LoVo (cell line): ENCODE measurements at regions not wholly inside any gene's neighbourhood (a gene's known extent, or its start where the extent isn't known, plus 50 kb on each side); places are given as distances from the start of the nearest gene placed in this dataset.

Source experiments
- DNase-seq: peaks from one replicate; pipeline ENCODE4 v3.0.0-alpha.2; 2016; ENCODE audit warnings: low spot score

DNA sequence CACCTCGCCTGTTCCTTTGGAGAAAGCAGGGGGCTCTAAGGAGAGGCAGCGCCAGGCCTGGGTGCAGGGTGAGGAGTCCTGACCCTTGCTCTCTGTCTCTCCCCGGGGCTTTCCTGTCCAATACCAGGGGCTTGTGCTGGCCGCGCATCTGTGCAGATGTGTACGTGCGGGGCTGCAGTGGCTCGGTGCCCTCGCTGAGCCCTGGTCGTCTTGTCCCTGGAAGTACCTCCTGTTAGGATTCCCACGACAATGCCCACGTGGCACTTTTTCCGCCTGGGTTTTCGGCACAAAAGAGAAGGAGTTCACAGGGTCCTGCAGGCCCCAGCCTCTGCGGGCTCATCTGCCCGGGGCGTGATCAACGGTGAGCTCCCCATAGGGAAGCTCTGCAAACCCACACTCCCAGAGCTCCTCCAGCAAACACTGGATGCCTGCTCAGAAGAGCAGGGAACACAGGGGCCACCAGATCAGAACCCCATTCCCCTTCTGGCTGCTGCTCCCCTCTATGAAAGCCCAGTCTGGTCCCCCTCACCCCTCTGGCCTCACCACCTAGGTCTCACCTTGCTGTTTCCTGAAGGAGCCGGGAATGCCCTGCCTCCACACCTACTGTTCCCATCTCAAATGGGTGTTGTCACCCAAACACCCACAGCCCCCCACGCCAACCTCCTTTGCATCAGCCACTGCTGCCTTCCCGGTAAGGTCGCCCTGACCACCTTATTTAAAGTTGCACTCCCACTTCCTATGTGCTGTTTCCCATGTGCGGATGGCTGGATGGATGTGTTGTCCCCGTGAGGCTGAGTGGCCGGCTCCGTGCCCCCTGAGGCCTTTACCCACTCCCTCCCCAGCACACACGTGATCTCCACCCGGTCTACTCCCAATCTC, 62.6 kb upstream of the PRR20G start:
- DNase-seq = no peak

- DNase-seq = no peak
Measured at GRCh38 chr3:127349501-127350171, 61.8 kb upstream of the PRR20G start.

GRCh38 chr3:127342735-127343134, 54.9 kb upstream of the PRR20G start:
- no peak for DNase-seq

GRCh38 chr3:127339928-127340861, 52.3 kb upstream of the PRR20G start:
- DNase-seq = no peak

- DNase-seq = no peak
Measured at GRCh38 chr3:127339016-127339415, 51.2 kb upstream of the PRR20G start.

GRCh38 chr3:127337911-127338531, 50.2 kb upstream of the PRR20G start:
- no peak for DNase-seq
